ENCODE measurements at regions not wholly inside any gene's neighbourhood (a gene's known extent, or its start where the extent isn't known, plus 50 kb on each side); places are given as distances from the start of the nearest gene placed in this dataset.

DNA sequence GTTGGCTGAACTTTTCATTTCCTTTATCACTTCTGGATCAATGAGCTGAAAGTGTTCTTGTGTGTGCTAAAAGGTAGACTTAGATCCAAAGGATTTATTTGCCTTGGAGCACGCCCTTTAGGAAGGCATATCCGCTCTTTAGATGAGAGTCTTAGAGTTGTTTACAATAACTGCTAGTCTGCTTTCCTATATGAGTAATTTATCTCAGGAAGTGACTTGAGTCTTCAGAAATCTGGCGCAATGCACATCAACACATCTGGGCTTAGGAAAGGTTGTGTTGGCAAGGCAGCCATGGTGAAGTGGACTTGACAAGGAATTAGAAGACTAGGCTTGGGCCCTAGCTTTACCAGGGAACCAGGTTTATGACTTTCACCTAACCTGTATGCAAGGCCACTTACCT lies 204.1 kb upstream of the PTGFR start:
- H3K4me3 Mint-ChIP-seq = no peak overlapping the region
- CTCF ChIA-PET = no interaction called here
- no peak for ATAC-seq (replicated peaks in 1 of 4)

DNA sequence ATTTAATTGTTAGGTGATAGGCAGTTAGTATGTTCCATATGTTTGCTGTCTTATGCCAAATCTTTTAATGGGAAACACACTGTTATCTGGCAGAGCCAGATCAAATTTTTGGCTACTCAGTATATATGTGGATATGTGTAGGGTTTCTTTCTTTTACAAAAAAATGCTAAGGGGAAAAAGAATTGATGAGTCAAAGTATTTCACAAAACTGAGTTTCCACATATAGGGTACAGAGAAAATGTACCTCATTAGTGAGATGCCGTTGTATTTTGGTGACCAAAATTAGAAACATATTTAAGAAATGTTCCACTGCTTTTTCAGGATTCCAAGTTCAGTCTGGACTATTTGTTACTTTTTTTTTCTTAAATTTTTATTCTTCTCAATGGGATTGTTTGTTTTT lies 201.2 kb upstream of the PTGFR start:
- H3K27ac Mint-ChIP-seq = no peak overlapping the region
- Histone ChIP-seq H3K36me3 (ENCODE audit: control insufficient read depth in 2 of 2, extremely low read depth in 1 of 2, insufficient read depth in 1 of 2, low read length in 1 of 2) (no peaks in the 10 kb centered on the region), H3K27me3 (replicated peaks in 1 of 2; ENCODE audit: control insufficient read depth in 2 of 2, extremely low read depth in 1 of 2, insufficient read depth in 2 of 2, low read length in 1 of 2) (no peaks in the 10 kb centered on the region), H3K27ac (ENCODE audit: low read length) (no peak overlapping the region), H3K9me3 (no peaks in the 10 kb centered on the region), H3K4me1 (ENCODE audit: control insufficient read depth in 1 of 2, extremely low read depth in 1 of 2, insufficient read depth in 2 of 2, low read length in 2 of 2) (no peaks in the 10 kb centered on the region), H3K4me3 (ENCODE audit: control insufficient read depth in 1 of 2, extremely low read depth in 1 of 2, low read length in 1 of 2) (no peak overlapping the region)
- H3K36me3 Mint-ChIP-seq = no peaks in the 10 kb centered on the region
- peaks cover 2 to 3% of the 10 kb centered on the region in 2 donors for H3K27me3 Mint-ChIP-seq
- no peak overlapping the region for H3K4me3 Mint-ChIP-seq
- ATAC-seq (replicated peaks in 1 of 4) (no peak), DNase-seq (no peak)
- no peaks in the 10 kb centered on the region for H3K4me1 Mint-ChIP-seq
- POLR2A ChIA-PET = no interaction called here
- CTCF ChIA-PET = no interaction called here
- H3K9me3 Mint-ChIP-seq = peaks cover 0 to 1% (median under 1%) of the 10 kb centered on the region in 3 donors
- WGBS (ENCODE audit: insufficient coverage) = no CpG with 5 or more reads among the region's 1 CpG

More for the DNA sequence above, 204.1 kb upstream of the PTGFR start:
- no peak overlapping the region for H3K4me3 ChIP-seq (ENCODE audit: control insufficient read depth in 1 of 2, extremely low read depth in 1 of 2, low read length in 1 of 2)
- Mint-ChIP-seq H3K4me1 (no peaks in the 10 kb centered on the region), H3K36me3 (no peaks in the 10 kb centered on the region), H3K9me3 (peaks cover 4 to 8% (median 7%) of the 10 kb centered on the region in 3 donors), H3K27me3 (peaks cover 3 to 6% of the 10 kb centered on the region in 2 donors), H3K27ac (no peak overlapping the region)
- H3K27me3 ChIP-seq (replicated peaks in 1 of 2; ENCODE audit: control insufficient read depth in 2 of 2, extremely low read depth in 1 of 2, insufficient read depth in 2 of 2, low read length in 1 of 2) = no peaks in the 10 kb centered on the region
- POLR2A ChIA-PET = no interaction called here
- H3K27ac ChIP-seq (ENCODE audit: low read length) = no peak overlapping the region
- WGBS (ENCODE audit: insufficient coverage) = no CpG with 5 or more reads among the region's 3 CpGs
- no peaks in the 10 kb centered on the region for H3K4me1 ChIP-seq (ENCODE audit: control insufficient read depth in 1 of 2, extremely low read depth in 1 of 2, insufficient read depth in 2 of 2, low read length in 2 of 2)
- H3K36me3 ChIP-seq (ENCODE audit: control insufficient read depth in 2 of 2, extremely low read depth in 1 of 2, insufficient read depth in 1 of 2, low read length in 1 of 2) = no peaks in the 10 kb centered on the region
- no peaks in the 10 kb centered on the region for H3K9me3 ChIP-seq
- no peak for DNase-seq

DNA sequence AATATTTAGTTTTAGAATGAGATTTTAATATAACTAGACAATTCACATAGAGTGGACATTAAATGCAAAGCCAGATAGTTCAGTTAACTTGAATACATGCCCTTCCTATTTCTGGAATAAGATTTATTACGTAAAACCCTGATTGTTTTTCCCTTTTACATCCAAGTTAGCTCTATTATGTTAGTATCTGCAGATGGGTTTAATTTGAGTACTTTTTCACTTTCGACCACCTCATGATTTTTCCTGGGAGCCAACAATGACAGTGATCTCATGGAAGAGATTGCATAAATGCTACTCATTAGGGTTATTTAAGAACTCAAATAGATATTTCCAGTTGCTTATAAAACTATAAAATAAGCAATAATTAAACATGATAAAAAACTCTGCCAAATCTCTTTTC lies 199.4 kb upstream of the PTGFR start:
- POLR2A ChIA-PET = no interaction called here
- no peak overlapping the region for H3K4me3 ChIP-seq (ENCODE audit: control insufficient read depth in 1 of 2, extremely low read depth in 1 of 2, low read length in 1 of 2)
- H3K27me3 ChIP-seq (replicated peaks in 1 of 2; ENCODE audit: control insufficient read depth in 2 of 2, extremely low read depth in 1 of 2, insufficient read depth in 2 of 2, low read length in 1 of 2) = no peaks in the 10 kb centered on the region
- H3K27ac ChIP-seq (ENCODE audit: low read length) = no peak overlapping the region
- no peak overlapping the region for H3K4me3 Mint-ChIP-seq
- no peaks in the 10 kb centered on the region for H3K36me3 Mint-ChIP-seq
- no peak for ATAC-seq (replicated peaks in 1 of 4)
- no peaks in the 10 kb centered on the region for H3K9me3 ChIP-seq
- no peaks in the 10 kb centered on the region for H3K9me3 Mint-ChIP-seq
- no peaks in the 10 kb centered on the region for H3K36me3 ChIP-seq (ENCODE audit: control insufficient read depth in 2 of 2, extremely low read depth in 1 of 2, insufficient read depth in 1 of 2, low read length in 1 of 2)
- peaks cover 0 to 3% of the 10 kb centered on the region in 2 donors for H3K27me3 Mint-ChIP-seq
- H3K4me1 Mint-ChIP-seq = no peaks in the 10 kb centered on the region
- DNase-seq = no peak
- no CpG with 5 or more reads among the region's 2 CpGs for WGBS (ENCODE audit: insufficient coverage)
- no peak overlapping the region for H3K27ac Mint-ChIP-seq
- H3K4me1 ChIP-seq (ENCODE audit: control insufficient read depth in 1 of 2, extremely low read depth in 1 of 2, insufficient read depth in 2 of 2, low read length in 2 of 2) = no peaks in the 10 kb centered on the region
- CTCF ChIA-PET = no interaction called here

DNA sequence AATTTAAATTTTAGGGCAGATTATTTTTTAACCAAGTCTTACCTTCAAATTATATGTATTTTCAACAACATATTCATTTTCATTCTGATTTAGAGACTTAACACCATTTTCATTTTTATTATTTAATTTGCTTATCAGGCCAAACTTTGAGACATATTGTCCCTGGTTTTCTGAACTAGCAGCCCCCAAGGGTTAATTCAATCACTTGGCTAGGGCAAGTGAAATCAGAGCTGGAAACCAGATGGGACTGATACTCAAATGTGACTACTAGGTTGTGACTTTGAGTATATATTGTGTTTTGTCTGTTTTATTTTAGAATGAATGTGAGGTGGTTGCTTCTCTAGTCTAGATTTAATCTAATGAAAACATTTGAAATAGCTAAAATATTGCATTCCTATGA lies 198.9 kb upstream of the PTGFR start:
- CTCF ChIA-PET = no interaction called here
- DNase-seq (no peak), ATAC-seq (replicated peaks in 1 of 4) (no peak)
- H3K27ac Mint-ChIP-seq = no peak overlapping the region
- Histone ChIP-seq H3K4me1 (ENCODE audit: control insufficient read depth in 1 of 2, extremely low read depth in 1 of 2, insufficient read depth in 2 of 2, low read length in 2 of 2) (no peaks in the 10 kb centered on the region), H3K9me3 (no peaks in the 10 kb centered on the region), H3K27ac (ENCODE audit: low read length) (no peak overlapping the region), H3K4me3 (ENCODE audit: control insufficient read depth in 1 of 2, extremely low read depth in 1 of 2, low read length in 1 of 2) (no peak overlapping the region), H3K36me3 (ENCODE audit: control insufficient read depth in 2 of 2, extremely low read depth in 1 of 2, insufficient read depth in 1 of 2, low read length in 1 of 2) (no peaks in the 10 kb centered on the region), H3K27me3 (replicated peaks in 1 of 2; ENCODE audit: control insufficient read depth in 2 of 2, extremely low read depth in 1 of 2, insufficient read depth in 2 of 2, low read length in 1 of 2) (no peaks in the 10 kb centered on the region)
- H3K27me3 Mint-ChIP-seq = peaks cover 0 to 3% of the 10 kb centered on the region in 2 donors
- no peaks in the 10 kb centered on the region for H3K9me3 Mint-ChIP-seq
- no peak overlapping the region for H3K4me3 Mint-ChIP-seq
- no peaks in the 10 kb centered on the region for H3K4me1 Mint-ChIP-seq
- POLR2A ChIA-PET = no interaction called here
- H3K36me3 Mint-ChIP-seq = no peaks in the 10 kb centered on the region

DNA sequence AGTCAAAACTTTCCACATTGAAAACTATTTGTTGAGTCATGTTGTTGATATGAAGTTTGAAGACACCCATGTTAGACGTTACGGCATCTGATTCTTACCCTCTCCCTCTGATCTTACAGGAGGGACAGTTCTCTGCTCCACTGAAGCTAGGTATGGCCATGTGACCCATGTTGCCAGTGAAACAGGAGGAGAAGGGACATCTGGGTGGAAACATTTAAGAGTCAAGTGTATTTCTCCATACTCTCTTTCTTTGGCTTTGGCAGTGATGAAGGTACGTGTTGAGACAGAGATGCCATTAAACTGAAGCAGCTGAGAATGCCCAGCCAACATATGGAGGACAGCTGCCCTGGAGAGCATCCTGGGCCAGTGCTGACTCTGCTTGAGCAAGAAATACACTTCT lies 198.4 kb upstream of the PTGFR start:
- Histone ChIP-seq H3K4me1 (ENCODE audit: control insufficient read depth in 1 of 2, extremely low read depth in 1 of 2, insufficient read depth in 2 of 2, low read length in 2 of 2) (no peaks in the 10 kb centered on the region), H3K36me3 (ENCODE audit: control insufficient read depth in 2 of 2, extremely low read depth in 1 of 2, insufficient read depth in 1 of 2, low read length in 1 of 2) (no peaks in the 10 kb centered on the region), H3K27me3 (replicated peaks in 1 of 2; ENCODE audit: control insufficient read depth in 2 of 2, extremely low read depth in 1 of 2, insufficient read depth in 2 of 2, low read length in 1 of 2) (no peaks in the 10 kb centered on the region), H3K4me3 (ENCODE audit: control insufficient read depth in 1 of 2, extremely low read depth in 1 of 2, low read length in 1 of 2) (no peak overlapping the region), H3K9me3 (no peaks in the 10 kb centered on the region), H3K27ac (ENCODE audit: low read length) (no peak overlapping the region)
- DNase-seq (no peak), ATAC-seq (replicated peaks in 1 of 4) (no peak)
- Mint-ChIP-seq H3K4me3 (no peak overlapping the region), H3K4me1 (no peaks in the 10 kb centered on the region), H3K27me3 (peaks cover 0 to 3% of the 10 kb centered on the region in 2 donors), H3K27ac (no peak overlapping the region), H3K9me3 (no peaks in the 10 kb centered on the region), H3K36me3 (no peaks in the 10 kb centered on the region)
- ChIA-PET POLR2A (no interaction called here), CTCF (no interaction called here)
- no CpG with 5 or more reads among the region's 3 CpGs for WGBS (ENCODE audit: insufficient coverage)

DNA sequence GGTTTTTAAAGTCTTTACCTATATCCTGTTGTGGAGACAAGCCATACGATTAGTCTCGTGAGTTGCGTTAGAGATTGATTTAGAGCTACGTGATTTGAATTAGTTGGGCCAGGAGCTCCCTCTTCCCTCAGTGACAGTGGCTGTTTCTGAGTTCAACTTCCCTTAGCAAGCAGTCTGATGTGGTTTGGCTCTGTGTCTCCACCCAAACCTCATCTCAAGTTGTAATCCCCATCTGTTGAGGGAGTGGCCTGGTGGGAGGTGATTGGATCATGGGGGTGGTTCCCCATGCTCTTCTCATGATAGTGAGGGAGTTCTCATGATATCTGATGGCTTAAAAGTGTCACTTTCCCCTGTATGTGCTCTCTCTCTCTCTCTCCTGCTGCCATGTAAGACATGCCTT lies 192.9 kb upstream of the PTGFR start:
- POLR2A ChIA-PET = no interaction called here
- WGBS (ENCODE audit: insufficient coverage) = 60% methylated on average over 1 of the region's 4 CpGs
- ATAC-seq (replicated peaks in 1 of 4) (no peak), DNase-seq (no peak)
- Mint-ChIP-seq H3K4me3 (no peak overlapping the region), H3K36me3 (no peaks in the 10 kb centered on the region), H3K4me1 (no peaks in the 10 kb centered on the region), H3K9me3 (peaks cover 0 to 1% (median 0%) of the 10 kb centered on the region in 3 donors), H3K27ac (no peak overlapping the region), H3K27me3 (no peaks in the 10 kb centered on the region)
- Histone ChIP-seq H3K4me3 (ENCODE audit: control insufficient read depth in 1 of 2, extremely low read depth in 1 of 2, low read length in 1 of 2) (no peak overlapping the region), H3K9me3 (no peaks in the 10 kb centered on the region), H3K4me1 (ENCODE audit: control insufficient read depth in 1 of 2, extremely low read depth in 1 of 2, insufficient read depth in 2 of 2, low read length in 2 of 2) (no peaks in the 10 kb centered on the region), H3K27ac (ENCODE audit: low read length) (no peak overlapping the region), H3K27me3 (replicated peaks in 1 of 2; ENCODE audit: control insufficient read depth in 2 of 2, extremely low read depth in 1 of 2, insufficient read depth in 2 of 2, low read length in 1 of 2) (no peaks in the 10 kb centered on the region), H3K36me3 (ENCODE audit: control insufficient read depth in 2 of 2, extremely low read depth in 1 of 2, insufficient read depth in 1 of 2, low read length in 1 of 2) (no peaks in the 10 kb centered on the region)
- CTCF ChIA-PET = no interaction called here

DNA sequence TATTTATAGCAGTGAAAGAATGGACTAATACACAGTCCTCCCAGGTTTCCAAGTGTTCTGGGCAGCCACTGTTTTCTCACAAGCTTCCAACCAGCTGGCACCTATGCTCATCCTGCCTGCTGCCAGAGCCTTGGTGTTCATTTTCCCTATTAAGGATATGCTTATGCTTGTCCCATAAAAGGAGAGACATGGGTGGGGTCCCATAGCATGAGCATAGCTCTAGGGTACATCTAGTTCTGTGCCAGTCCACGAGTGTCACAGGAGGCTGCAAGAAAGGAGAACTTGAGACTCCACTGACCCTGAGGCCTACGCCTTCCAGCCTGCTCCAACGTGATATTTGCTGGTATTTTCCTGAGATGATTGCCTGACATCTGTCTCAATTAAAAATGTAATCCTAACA lies 192.4 kb upstream of the PTGFR start:
- Mint-ChIP-seq H3K4me1 (no peaks in the 10 kb centered on the region), H3K9me3 (peaks cover 0 to 5% (median 4%) of the 10 kb centered on the region in 3 donors), H3K4me3 (no peak overlapping the region), H3K27ac (no peak overlapping the region), H3K27me3 (no peaks in the 10 kb centered on the region), H3K36me3 (no peaks in the 10 kb centered on the region)
- no peaks in the 10 kb centered on the region for H3K27me3 ChIP-seq (replicated peaks in 1 of 2; ENCODE audit: control insufficient read depth in 2 of 2, extremely low read depth in 1 of 2, insufficient read depth in 2 of 2, low read length in 1 of 2)
- no peak overlapping the region for H3K4me3 ChIP-seq (ENCODE audit: control insufficient read depth in 1 of 2, extremely low read depth in 1 of 2, low read length in 1 of 2)
- no peaks in the 10 kb centered on the region for H3K36me3 ChIP-seq (ENCODE audit: control insufficient read depth in 2 of 2, extremely low read depth in 1 of 2, insufficient read depth in 1 of 2, low read length in 1 of 2)
- no peaks in the 10 kb centered on the region for H3K4me1 ChIP-seq (ENCODE audit: control insufficient read depth in 1 of 2, extremely low read depth in 1 of 2, insufficient read depth in 2 of 2, low read length in 2 of 2)
- CTCF ChIA-PET = no interaction called here
- H3K9me3 ChIP-seq = no peaks in the 10 kb centered on the region
- WGBS (ENCODE audit: insufficient coverage) = 73% methylated on average over 2 of the region's 3 CpGs
- H3K27ac ChIP-seq (ENCODE audit: low read length) = no peak overlapping the region
- ATAC-seq (replicated peaks in 1 of 4) (no peak), DNase-seq (no peak)
- POLR2A ChIA-PET = no interaction called here
